AG09319 (cell line): ENCODE measurements at regions not wholly inside any gene's neighbourhood (a gene's known extent, or its start where the extent isn't known, plus 50 kb on each side); places are given as distances from the start of the nearest gene placed in this dataset.

Source experiments
- DNase-seq: peaks from one replicate; pipeline ENCODE4 v3.0.0-alpha.2; 2010; ENCODE audit warnings: low read depth; ENCODE audit errors: extremely low read depth
- CTCF ChIP-seq: IDR thresholded peaks from 2 replicates; pipeline ENCODE4 v1.5.1; 2011; ENCODE audit warnings: low read depth, mild to moderate bottlenecking, inconsistent platforms, low read length, moderate library complexity

DNA sequence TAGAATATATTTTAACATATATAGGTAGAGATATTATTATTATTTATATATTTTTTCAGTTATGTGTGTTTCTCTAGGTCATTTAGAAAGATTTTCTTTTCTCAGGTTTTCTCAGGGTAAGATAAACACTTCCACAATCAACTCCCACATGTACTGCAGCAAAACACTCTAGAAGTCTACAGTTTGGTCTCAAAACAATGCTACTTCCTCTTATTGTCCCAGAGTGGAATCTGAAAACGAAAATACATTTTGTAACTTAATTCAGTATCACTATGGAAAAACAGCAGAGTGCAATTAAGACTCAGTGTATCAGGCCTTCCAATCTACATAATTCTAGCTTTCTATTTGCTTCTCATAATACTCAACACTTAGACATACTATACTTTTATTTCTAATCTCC, 190.1 kb upstream of the SLC35G4 start:
- TF ChIP-seq CTCF: no peak
- no peak for DNase-seq

GRCh38 chr18:11412811-11413210, 196.6 kb upstream of the SLC35G4 start:
- DNase-seq: peak; percentile 42
- TF ChIP-seq CTCF: no peak

GRCh38 chr18:11411048-11411447, 198.3 kb upstream of the SLC35G4 start:
- no peak for TF ChIP-seq CTCF
- DNase-seq: no peak

GRCh38 chr18:11408555-11409065, 200.8 kb upstream of the SLC35G4 start:
- no peak for TF ChIP-seq CTCF
- no peak for DNase-seq

GRCh38 chr18:11407940-11408339, 201.5 kb upstream of the SLC35G4 start:
- DNase-seq: no peak
- TF ChIP-seq CTCF: no peak

GRCh38 chr18:11405804-11406203, 203.6 kb upstream of the SLC35G4 start:
- TF ChIP-seq CTCF: no peak
- DNase-seq: no peak

DNA sequence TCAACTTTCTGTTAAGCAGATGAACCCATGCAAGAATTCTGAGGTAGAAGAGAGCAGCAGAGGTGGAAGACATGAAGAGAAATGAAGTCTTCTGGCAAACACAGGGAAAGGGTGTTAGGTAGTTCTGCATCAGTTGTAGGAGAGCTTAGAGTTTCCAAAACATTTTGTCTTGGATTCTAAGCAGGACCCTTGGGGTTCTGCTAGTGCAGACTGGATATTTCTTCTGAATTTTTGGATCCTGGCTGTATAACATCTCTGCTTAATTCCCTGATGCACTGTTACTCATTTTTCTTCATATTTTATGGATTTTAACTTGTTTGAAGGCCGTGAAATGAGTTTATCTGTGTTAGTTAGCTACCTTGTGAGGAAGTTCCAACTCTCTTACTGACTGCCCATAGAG, 208.7 kb upstream of the SLC35G4 start:
- TF ChIP-seq CTCF: no peak
- DNase-seq: no peak
